ENCODE measurements at regions not wholly inside any gene's neighbourhood (a gene's known extent, or its start where the extent isn't known, plus 50 kb on each side); places are given as distances from the start of the nearest gene placed in this dataset.

GRCh38 chr9:105828171-105828570 lies 133.8 kb downstream of the TMEM38B start:
- Histone ChIP-seq H3K27ac (ENCODE audit: low read length) (no peak overlapping the region), H3K36me3 (ENCODE audit: insufficient read depth, low read length) (no peaks in the 10 kb centered on the region), H3K79me2 (replicated peaks; ENCODE audit: insufficient read depth, low read length) (no peaks in the 10 kb centered on the region), H3K27me3 (ENCODE audit: insufficient read depth, low read depth, low read length) (no peaks in the 10 kb centered on the region), H4K20me1 (ENCODE audit: insufficient read depth) (no peaks in the 10 kb centered on the region), H3K4me2 (ENCODE audit: low read length) (no peak overlapping the region), H3K4me3 (ENCODE audit: low read length) (no peak overlapping the region), H2AFZ (ENCODE audit: low read depth, low read length) (no peak overlapping the region), H3K9me2 (ENCODE audit: insufficient read depth, low read length) (no peaks in the 10 kb centered on the region), H3K9ac (ENCODE audit: low read length) (no peak overlapping the region), H3F3A (ENCODE audit: insufficient read depth, low read length, poor library complexity, severe bottlenecking) (no peaks in the 10 kb centered on the region), H3K9me3 (ENCODE audit: low read length) (no peaks in the 10 kb centered on the region)
- TF ChIP-seq EP300 (conservative IDR thresholded peaks at IDR 0.05; ENCODE audit: poor library complexity, severe bottlenecking) (no peak), TAF1 (IDR thresholded peaks at IDR 0.05; ENCODE audit: low read depth) (no peak), POLR2AphosphoS5 (IDR thresholded peaks at IDR 0.05) (no peak), CTCF (IDR thresholded peaks at IDR 0.05; ENCODE audit: poor library complexity, severe bottlenecking) (no peak), RAD21 (conservative IDR thresholded peaks at IDR 0.05) (no peak), MXI1 (conservative IDR thresholded peaks at IDR 0.05; ENCODE audit: poor library complexity, severe bottlenecking) (no peak), SMC3 (conservative IDR thresholded peaks at IDR 0.05; ENCODE audit: poor library complexity) (no peak)
- TF ChIP-seq, protein P1, sequence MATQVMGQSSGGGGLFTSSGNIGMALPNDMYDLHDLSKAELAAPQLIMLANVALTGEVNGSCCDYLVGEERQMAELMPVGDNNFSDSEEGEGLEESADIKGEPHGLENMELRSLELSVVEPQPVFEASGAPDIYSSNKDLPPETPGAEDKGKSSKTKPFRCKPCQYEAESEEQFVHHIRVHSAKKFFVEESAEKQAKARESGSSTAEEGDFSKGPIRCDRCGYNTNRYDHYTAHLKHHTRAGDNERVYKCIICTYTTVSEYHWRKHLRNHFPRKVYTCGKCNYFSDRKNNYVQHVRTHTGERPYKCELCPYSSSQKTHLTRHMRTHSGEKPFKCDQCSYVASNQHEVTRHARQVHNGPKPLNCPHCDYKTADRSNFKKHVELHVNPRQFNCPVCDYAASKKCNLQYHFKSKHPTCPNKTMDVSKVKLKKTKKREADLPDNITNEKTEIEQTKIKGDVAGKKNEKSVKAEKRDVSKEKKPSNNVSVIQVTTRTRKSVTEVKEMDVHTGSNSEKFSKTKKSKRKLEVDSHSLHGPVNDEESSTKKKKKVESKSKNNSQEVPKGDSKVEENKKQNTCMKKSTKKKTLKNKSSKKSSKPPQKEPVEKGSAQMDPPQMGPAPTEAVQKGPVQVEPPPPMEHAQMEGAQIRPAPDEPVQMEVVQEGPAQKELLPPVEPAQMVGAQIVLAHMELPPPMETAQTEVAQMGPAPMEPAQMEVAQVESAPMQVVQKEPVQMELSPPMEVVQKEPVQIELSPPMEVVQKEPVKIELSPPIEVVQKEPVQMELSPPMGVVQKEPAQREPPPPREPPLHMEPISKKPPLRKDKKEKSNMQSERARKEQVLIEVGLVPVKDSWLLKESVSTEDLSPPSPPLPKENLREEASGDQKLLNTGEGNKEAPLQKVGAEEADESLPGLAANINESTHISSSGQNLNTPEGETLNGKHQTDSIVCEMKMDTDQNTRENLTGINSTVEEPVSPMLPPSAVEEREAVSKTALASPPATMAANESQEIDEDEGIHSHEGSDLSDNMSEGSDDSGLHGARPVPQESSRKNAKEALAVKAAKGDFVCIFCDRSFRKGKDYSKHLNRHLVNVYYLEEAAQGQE (IDR thresholded peaks at IDR 0.05; ENCODE audit: borderline replicate concordance), result no peak

GRCh38 chr9:105828596-105829213 lies 134.4 kb downstream of the TMEM38B start:
- Histone ChIP-seq H2AFZ (ENCODE audit: low read depth, low read length) (no peak overlapping the region), H3K9me3 (ENCODE audit: low read length) (no peaks in the 10 kb centered on the region), H3K4me2 (ENCODE audit: low read length) (no peak overlapping the region), H3K9ac (ENCODE audit: low read length) (no peak overlapping the region), H3K9me2 (ENCODE audit: insufficient read depth, low read length) (no peaks in the 10 kb centered on the region), H3K4me3 (ENCODE audit: low read length) (no peak overlapping the region), H3K27ac (ENCODE audit: low read length) (no peak overlapping the region), H3K36me3 (ENCODE audit: insufficient read depth, low read length) (no peaks in the 10 kb centered on the region), H3K79me2 (replicated peaks; ENCODE audit: insufficient read depth, low read length) (no peaks in the 10 kb centered on the region), H3K27me3 (ENCODE audit: insufficient read depth, low read depth, low read length) (no peaks in the 10 kb centered on the region), H4K20me1 (ENCODE audit: insufficient read depth) (no peaks in the 10 kb centered on the region), H3F3A (ENCODE audit: insufficient read depth, low read length, poor library complexity, severe bottlenecking) (no peaks in the 10 kb centered on the region)
- TF ChIP-seq MXI1 (conservative IDR thresholded peaks at IDR 0.05; ENCODE audit: poor library complexity, severe bottlenecking) (no peak), RAD21 (conservative IDR thresholded peaks at IDR 0.05) (no peak), EP300 (conservative IDR thresholded peaks at IDR 0.05; ENCODE audit: poor library complexity, severe bottlenecking) (no peak), TAF1 (IDR thresholded peaks at IDR 0.05; ENCODE audit: low read depth) (no peak), POLR2AphosphoS5 (IDR thresholded peaks at IDR 0.05) (no peak), CTCF (IDR thresholded peaks at IDR 0.05; ENCODE audit: poor library complexity, severe bottlenecking) (no peak), EZH2 (IDR thresholded peaks at IDR 0.05; ENCODE audit: borderline replicate concordance, insufficient read depth, low read length, poor library complexity, severe bottlenecking) (no peak), SMC3 (conservative IDR thresholded peaks at IDR 0.05; ENCODE audit: poor library complexity) (no peak)
- TF ChIP-seq, protein P1 (IDR thresholded peaks at IDR 0.05; ENCODE audit: borderline replicate concordance), result no peak

Data from neural cell (in vitro differentiated cells).